ENCODE measurements at regions not wholly inside any gene's neighbourhood (a gene's known extent, or its start where the extent isn't known, plus 50 kb on each side); places are given as distances from the start of the nearest gene placed in this dataset.

DNA sequence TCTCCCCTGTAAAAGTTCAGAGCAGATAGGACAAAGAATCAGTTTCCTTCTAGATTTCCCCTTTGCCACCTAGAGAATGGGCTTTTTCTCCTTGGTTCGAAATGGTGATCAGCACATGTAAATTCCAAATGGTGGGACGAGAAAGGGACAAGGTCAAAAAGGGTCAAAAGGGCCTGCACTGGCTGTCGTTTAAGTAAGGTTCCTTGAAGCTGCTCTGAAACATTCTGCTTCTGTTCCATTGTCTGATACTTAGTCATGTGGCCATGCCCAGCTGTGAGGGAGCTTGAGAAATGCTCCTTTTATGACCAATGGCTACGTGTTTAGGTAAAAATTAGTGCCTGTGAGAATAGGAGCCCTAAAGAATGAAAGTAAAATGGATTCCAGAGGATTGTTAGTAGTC, 165.9 kb upstream of the CENPE start (continued):
- TF ChIP-seq, protein P1, sequence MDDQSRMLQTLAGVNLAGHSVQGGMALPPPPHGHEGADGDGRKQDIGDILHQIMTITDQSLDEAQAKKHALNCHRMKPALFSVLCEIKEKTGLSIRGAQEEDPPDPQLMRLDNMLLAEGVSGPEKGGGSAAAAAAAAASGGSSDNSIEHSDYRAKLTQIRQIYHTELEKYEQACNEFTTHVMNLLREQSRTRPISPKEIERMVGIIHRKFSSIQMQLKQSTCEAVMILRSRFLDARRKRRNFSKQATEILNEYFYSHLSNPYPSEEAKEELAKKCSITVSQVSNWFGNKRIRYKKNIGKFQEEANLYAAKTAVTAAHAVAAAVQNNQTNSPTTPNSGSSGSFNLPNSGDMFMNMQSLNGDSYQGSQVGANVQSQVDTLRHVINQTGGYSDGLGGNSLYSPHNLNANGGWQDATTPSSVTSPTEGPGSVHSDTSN (IDR thresholded peaks at IDR 0.05; ENCODE audit: insufficient replicate concordance, low read depth, low read length): no peak

DNA sequence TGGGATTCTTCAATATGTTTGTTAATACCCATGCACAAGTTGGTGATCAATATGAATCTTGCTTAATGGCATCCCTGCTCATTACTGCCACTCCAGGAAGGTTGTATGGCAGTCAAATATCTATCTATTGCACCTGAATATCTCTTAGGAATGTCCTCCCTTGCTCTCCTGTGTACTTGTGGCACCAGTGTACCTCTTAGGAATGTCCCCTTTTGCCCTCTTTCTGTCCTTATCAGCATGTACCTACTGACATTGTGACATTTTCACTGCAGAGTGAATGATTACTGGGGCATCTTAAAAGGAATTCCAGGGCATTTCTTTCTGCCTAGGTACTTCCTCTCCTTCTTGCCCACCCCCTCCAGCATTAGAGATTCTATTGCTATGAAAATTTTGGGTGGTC, 163.8 kb upstream of the CENPE start:
- H4K20me1 ChIP-seq (ENCODE audit: control insufficient read depth, insufficient read depth): no peaks in the 10 kb centered on the region
- intact Hi-C loops (cut with micrococcal nuclease; ENCODE audit: unreplicated experiment): no loop called here
- H3K27ac ChIP-seq (ENCODE audit: control insufficient read depth, insufficient read depth): no peak overlapping the region
- no peak overlapping the region for H2AFZ ChIP-seq (ENCODE audit: control insufficient read depth, low read depth, low read length)
- FAIRE-seq (no peak), ATAC-seq (no peak), DNase-seq (ENCODE audit: low read depth, low spot score) (no peak)
- no peaks in the 10 kb centered on the region for H3K27me3 ChIP-seq (replicated peaks in 1 of 2; ENCODE audit: control insufficient read depth in 2 of 2, insufficient read depth in 2 of 2, low read length in 1 of 2)
- ChIA-PET CTCF (no interaction called here), RAD21 (ENCODE audit: unreplicated experiment) (no interaction called here), SMC1A (ENCODE audit: uncharacterized antibody, unreplicated experiment) (no interaction called here), POLR2A (no interaction called here)
- TF ChIP-seq ZZZ3 (IDR thresholded peaks at IDR 0.05; ENCODE audit: control insufficient read depth, insufficient read length, low read depth): no peak
- no peak for TF ChIP-seq ZNF24 (IDR thresholded peaks at IDR 0.05)
- no peak for TF ChIP-seq CBX5 (IDR thresholded peaks at IDR 0.05; ENCODE audit: low read depth)
- TF ChIP-seq IRF4 (IDR thresholded peaks at IDR 0.05; ENCODE audit: low read depth, low read length): no peak
- no peak for TF ChIP-seq ZNF207 (IDR thresholded peaks at IDR 0.05; ENCODE audit: borderline replicate concordance)
- TF ChIP-seq, protein P2, sequence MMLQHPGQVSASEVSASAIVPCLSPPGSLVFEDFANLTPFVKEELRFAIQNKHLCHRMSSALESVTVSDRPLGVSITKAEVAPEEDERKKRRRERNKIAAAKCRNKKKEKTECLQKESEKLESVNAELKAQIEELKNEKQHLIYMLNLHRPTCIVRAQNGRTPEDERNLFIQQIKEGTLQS (IDR thresholded peaks at IDR 0.05; ENCODE audit: borderline replicate concordance, extremely low read depth, low read depth, low read length): no peak
- no peak for TF ChIP-seq SMAD5 (IDR thresholded peaks at IDR 0.05; ENCODE audit: low read depth)
- TF ChIP-seq, protein P1 (IDR thresholded peaks at IDR 0.05; ENCODE audit: insufficient replicate concordance, low read depth, low read length): no peak
- TF ChIP-seq ATF7 (IDR thresholded peaks at IDR 0.05; ENCODE audit: low read depth): no peak
- no peak for TF ChIP-seq HDAC6 (IDR thresholded peaks at IDR 0.05; ENCODE audit: unreplicated experiment)
- TF ChIP-seq MTA3 (IDR thresholded peaks at IDR 0.05; ENCODE audit: borderline replicate concordance, low read length): no peak
- no peak for TF ChIP-seq WRNIP1 (IDR thresholded peaks at IDR 0.05; ENCODE audit: borderline replicate concordance, low read depth, low read length)
- TF ChIP-seq HCFC1 (IDR thresholded peaks at IDR 0.05; ENCODE audit: low read length): no peak
- TF ChIP-seq CREM (IDR thresholded peaks at IDR 0.05; ENCODE audit: low read depth): no peak
- TF ChIP-seq KDM1A (IDR thresholded peaks at IDR 0.05; ENCODE audit: borderline replicate concordance): no peak
- TF ChIP-seq NFIC (IDR thresholded peaks at IDR 0.05; ENCODE audit: low read depth, low read length): no peak
- H3K79me2 ChIP-seq (ENCODE audit: control insufficient read depth, insufficient read depth, low read length): no peaks in the 10 kb centered on the region
- no peaks in the 10 kb centered on the region; the same call in 2 of the 3 replicates for H3K9me3 ChIP-seq (replicated peaks; ENCODE audit: control insufficient read depth, insufficient read depth, low read length)
- in situ Hi-C loops (cut with MboI): no loop called here
- H3K36me3 ChIP-seq (ENCODE audit: control insufficient read depth in 2 of 2, insufficient read depth in 2 of 2, low read length in 1 of 2): no peaks in the 10 kb centered on the region
- no peak overlapping the region for H3K4me2 ChIP-seq (ENCODE audit: control insufficient read depth, insufficient read depth)
- H3K4me1 ChIP-seq (ENCODE audit: control insufficient read depth, insufficient read depth, low read length): no peaks in the 10 kb centered on the region
- no TSS peak for BruUV-seq (replicated peaks)
- H3K4me3 ChIP-seq: no peak overlapping the region
- no peak overlapping the region for H3K9ac ChIP-seq (ENCODE audit: control insufficient read depth, insufficient read depth, low read length)

Data from GM12878 (cell line).